ENCODE measurements at regions not wholly inside any gene's neighbourhood (a gene's known extent, or its start where the extent isn't known, plus 50 kb on each side); places are given as distances from the start of the nearest gene placed in this dataset.

- no peak for DNase-seq
These were observed 135.6 kb downstream of the TM9SF2 start for GRCh38 chr13:99636728-99637353.

GRCh38 chr13:99636306-99636705, 135.0 kb downstream of the TM9SF2 start:
- DNase-seq, result no peak

- DNase-seq, result no peak
These were observed 133.4 kb downstream of the TM9SF2 start for GRCh38 chr13:99634672-99635071.

GRCh38 chr13:99630269-99630898, 129.1 kb downstream of the TM9SF2 start:
- DNase-seq, result no peak

- no peak for DNase-seq
These were observed 128.4 kb downstream of the TM9SF2 start for GRCh38 chr13:99629641-99630040.

- no peak for DNase-seq
These were observed 127.2 kb downstream of the TM9SF2 start for GRCh38 chr13:99628442-99628841.

- no peak for DNase-seq
These were observed 125.3 kb downstream of the TM9SF2 start for GRCh38 chr13:99626461-99627082.

GRCh38 chr13:99624936-99625540, 123.8 kb downstream of the TM9SF2 start:
- no peak for DNase-seq

GRCh38 chr13:99620806-99621205, 119.5 kb downstream of the TM9SF2 start:
- no peak for DNase-seq

GRCh38 chr13:99619207-99619606, 117.9 kb downstream of the TM9SF2 start:
- no peak for DNase-seq

GRCh38 chr13:99617474-99618255, 116.4 kb downstream of the TM9SF2 start:
- DNase-seq, result no peak

GRCh38 chr13:99614465-99614885, 113.2 kb downstream of the TM9SF2 start:
- DNase-seq, result no peak

Data from effector CD4-positive, alpha-beta T cell (primary cell).